GM06990 (cell line): ENCODE measurements at regions not wholly inside any gene's neighbourhood (a gene's known extent, or its start where the extent isn't known, plus 50 kb on each side); places are given as distances from the start of the nearest gene placed in this dataset.

Experiments
- DNase-seq: peaks from one replicate; pipeline ENCODE4 v3.0.0-alpha.2; 2011; ENCODE audit not compliant: insufficient read length; ENCODE audit errors: extremely low read depth
- H3K27me3 ChIP-seq: replicated peaks from 2 replicates; pipeline ENCODE4 v1.6.0; 2011; ENCODE audit warnings: low read length; ENCODE audit not compliant: control insufficient read depth, insufficient read depth
- H3K36me3 ChIP-seq: 2 replicates; pipeline ENCODE4 v1.5.1; 2011; ENCODE audit warnings: low read length; ENCODE audit not compliant: control insufficient read depth, insufficient read depth
- H3K4me3 ChIP-seq: replicated peaks from 2 replicates; pipeline ENCODE4 v1.5.1; 2011; ENCODE audit warnings: low read depth, mild to moderate bottlenecking, control low read depth, low read length
- CTCF ChIP-seq: IDR thresholded peaks from 2 replicates; pipeline ENCODE4 v1.5.1; 2011; ENCODE audit warnings: low read length, control low read depth, mild to moderate bottlenecking, inconsistent platforms; ENCODE audit not compliant: insufficient read depth, poor library complexity, severe bottlenecking

- Histone ChIP-seq H3K27me3 (no peaks in the 10 kb centered on the region), H3K36me3 (no peaks in the 10 kb centered on the region), H3K4me3 (no peak overlapping the region)
- TF ChIP-seq CTCF: no peak
- DNase-seq: no peak
These were observed 883.4 kb upstream of the SPRY2 start for GRCh38 chr13:81224209-81224833.

- no peak for DNase-seq
- no peak for TF ChIP-seq CTCF
- Histone ChIP-seq H3K36me3 (no peaks in the 10 kb centered on the region), H3K27me3 (no peaks in the 10 kb centered on the region), H3K4me3 (no peak overlapping the region)
These were observed 882.9 kb upstream of the SPRY2 start for GRCh38 chr13:81223778-81224177.

- no peaks in the 10 kb centered on the region for H3K27me3 ChIP-seq
- no peak for TF ChIP-seq CTCF
- H3K4me3 ChIP-seq: no peak overlapping the region
- no peaks in the 10 kb centered on the region for H3K36me3 ChIP-seq
- DNase-seq: no peak
These were observed 870.8 kb upstream of the SPRY2 start for GRCh38 chr13:81211713-81212112.

DNA sequence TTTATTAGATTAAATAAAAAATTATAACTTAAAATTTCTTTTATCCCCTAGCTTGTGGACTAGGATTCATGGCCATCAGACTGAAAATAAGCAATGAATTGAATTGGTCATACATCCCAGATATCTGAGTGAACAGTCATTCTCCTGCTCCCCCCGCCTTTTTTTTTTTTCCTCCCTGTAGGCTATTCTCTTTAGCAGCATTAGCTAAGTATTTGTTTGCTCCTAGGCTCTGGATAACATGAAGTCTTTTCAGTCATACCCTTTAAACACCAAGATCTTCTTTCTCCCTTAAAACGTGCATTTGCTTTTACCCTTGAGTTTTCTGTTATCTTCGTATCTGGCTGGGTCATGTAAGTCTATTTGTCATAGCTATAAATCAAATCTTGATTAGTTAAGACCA, 866.7 kb upstream of the SPRY2 start:
- no peak for TF ChIP-seq CTCF
- DNase-seq: no peak
- no peaks in the 10 kb centered on the region for H3K27me3 ChIP-seq
- no peak overlapping the region for H3K4me3 ChIP-seq
- H3K36me3 ChIP-seq: no peaks in the 10 kb centered on the region

DNA sequence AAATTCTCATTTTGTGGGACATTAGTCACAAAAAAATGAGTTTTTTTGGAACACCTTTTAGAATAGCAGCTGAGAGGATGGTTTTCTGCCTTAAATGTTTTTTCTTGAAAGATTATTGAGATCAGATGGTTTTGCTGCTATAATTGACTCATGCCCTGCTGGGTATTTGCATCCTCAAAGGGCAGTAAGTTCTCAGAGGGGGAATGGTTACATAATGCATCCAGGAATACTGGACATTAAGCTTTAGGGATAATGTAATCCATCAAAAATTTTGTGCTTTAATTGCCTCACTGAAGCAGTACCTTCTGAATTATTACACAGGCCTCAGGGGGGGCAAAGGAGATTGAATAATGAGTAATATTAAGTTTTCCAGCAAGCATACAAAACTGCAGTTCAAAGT, 866.3 kb upstream of the SPRY2 start:
- Histone ChIP-seq H3K27me3 (no peaks in the 10 kb centered on the region), H3K36me3 (no peaks in the 10 kb centered on the region), H3K4me3 (no peak overlapping the region)
- TF ChIP-seq CTCF: no peak
- no peak for DNase-seq

GRCh38 chr13:81203783-81204182, 862.9 kb upstream of the SPRY2 start:
- H3K4me3 ChIP-seq: no peak overlapping the region
- H3K36me3 ChIP-seq: no peaks in the 10 kb centered on the region
- TF ChIP-seq CTCF: no peak
- no peak for DNase-seq
- no peaks in the 10 kb centered on the region for H3K27me3 ChIP-seq
